ENCODE measurements at regions not wholly inside any gene's neighbourhood (a gene's known extent, or its start where the extent isn't known, plus 50 kb on each side); places are given as distances from the start of the nearest gene placed in this dataset.

- no peak for TF ChIP-seq CTCF (conservative IDR thresholded peaks at IDR 0.05)
- TF ChIP-seq EZH2 (IDR thresholded peaks at IDR 0.05; ENCODE audit: low read depth): no peak
These were observed 341.1 kb downstream of the ARL6IP6 start for GRCh38 chr2:153059338-153060052.
